NCI-H446 (cell line): ENCODE measurements at regions not wholly inside any gene's neighbourhood (a gene's known extent, or its start where the extent isn't known, plus 50 kb on each side); places are given as distances from the start of the nearest gene placed in this dataset.
A peak's percentile ranks its signal among the peaks of the same experiment; 100 is the strongest.

ENCODE experiments used
- DNase-seq, 2 experiments: peaks; one replicate each; lab custom pipeline; 2025; lab: John Stamatoyannopoulos, UW

DNA sequence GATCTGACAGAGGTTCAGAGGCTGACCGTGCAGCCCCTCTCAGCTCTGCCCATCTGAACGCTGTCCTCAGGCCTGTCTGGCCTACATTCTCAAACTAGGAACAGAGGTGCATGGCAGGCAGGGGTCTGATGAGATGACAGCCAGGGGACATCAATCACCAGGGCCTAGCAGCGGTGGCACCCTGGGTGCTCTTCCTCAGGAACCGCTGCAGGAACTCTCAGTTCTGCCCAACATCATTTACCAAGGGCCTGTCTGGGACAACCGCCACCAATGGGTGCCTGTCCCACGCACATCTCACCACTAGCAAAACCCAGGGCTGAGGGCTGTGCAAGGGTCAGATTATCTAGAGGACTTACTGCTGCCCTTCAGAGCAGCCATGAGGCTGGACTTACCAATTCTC, 245.7 kb downstream of the TOMM20 start:
- no peak for DNase-seq

DNA sequence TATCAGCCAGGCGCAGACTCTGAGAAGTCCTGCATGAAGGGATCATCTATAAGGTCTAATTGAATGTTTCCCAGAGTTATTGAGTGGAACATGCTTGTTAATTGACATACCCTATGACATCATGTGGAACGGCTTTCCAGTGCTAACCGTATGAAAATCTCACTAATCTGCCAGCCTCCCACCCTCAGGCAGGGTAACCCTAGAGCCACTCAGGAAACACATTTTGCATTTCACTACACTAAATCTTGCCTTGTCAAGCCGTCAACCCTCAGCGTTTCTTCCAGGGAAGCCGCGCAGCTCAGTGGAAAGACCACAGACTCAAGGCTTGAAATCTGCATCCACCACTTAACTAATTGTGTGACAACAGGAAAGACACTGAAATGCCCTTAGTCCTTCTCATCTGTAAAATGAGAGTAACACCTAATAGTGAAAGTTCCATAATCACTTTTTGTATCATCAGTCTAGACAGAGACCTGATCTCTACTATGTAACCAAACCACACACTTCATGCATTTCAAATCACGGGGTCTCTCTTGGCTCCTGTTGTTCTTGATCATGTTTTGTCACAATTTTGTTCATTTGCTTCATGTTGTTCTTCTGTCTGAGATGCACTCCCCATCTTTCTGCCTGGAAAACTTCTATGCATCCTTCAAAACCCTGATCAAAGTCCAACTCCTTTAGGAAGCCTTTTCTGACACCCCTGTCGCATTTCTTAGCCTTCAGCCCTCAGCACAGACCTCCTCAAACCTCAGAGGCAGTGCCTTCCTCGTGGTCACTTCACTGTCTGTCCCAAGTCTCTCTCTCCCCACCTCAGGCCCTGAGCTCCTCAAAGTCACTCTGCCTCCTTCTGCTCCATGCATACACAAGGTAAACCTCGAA, 246.5 kb downstream of the TOMM20 start:
- DNase-seq: no peak

DNA sequence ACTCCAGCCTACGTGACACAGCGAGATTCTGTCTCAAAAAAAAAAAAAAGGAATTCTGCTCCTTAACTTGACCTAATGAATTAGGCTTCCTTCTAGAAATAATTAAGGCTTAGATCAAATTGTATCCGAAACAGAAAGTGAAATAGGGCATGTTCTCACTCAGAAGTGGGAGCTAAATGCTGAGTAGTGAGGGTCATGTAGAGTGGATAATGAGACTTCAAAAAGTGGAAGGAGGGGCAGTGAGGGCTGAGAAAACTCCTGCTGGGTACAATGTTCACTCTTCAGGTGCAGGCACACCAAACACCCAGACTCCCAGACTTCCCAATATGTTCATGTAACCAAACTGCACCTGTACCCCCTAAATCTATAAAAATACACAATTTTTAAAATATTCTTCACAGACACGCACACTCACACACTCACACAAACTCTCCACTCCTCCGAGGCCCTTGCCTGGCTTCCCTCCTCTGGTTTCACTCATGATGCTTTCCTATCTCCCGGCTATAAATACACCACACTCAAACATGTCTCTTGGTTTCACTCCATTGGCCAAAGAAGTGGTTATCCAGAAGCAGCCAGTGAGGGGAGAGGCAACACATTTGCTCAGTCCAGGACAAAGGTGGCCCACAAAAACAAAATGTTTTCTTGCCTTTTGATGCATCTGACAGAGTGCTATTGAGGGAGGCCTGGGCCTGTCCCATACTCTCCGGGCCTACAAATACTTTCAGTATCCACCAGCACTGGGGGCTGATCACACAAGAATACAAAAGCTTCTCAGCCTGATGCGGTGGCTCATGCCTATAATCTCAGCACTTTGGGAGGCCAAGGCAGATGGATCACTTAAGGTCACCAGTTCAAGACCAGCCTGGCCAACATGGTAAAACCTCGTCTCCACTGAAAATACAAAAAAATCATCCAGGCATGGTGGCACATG, 249.2 kb downstream of the TOMM20 start:
- no peak for DNase-seq

- DNase-seq: no peak
These were observed 250.3 kb downstream of the TOMM20 start for GRCh38 chr1:234878288-234878687.

- no peak for DNase-seq
These were observed 250.9 kb downstream of the TOMM20 start for GRCh38 chr1:234877761-234878160.

DNA sequence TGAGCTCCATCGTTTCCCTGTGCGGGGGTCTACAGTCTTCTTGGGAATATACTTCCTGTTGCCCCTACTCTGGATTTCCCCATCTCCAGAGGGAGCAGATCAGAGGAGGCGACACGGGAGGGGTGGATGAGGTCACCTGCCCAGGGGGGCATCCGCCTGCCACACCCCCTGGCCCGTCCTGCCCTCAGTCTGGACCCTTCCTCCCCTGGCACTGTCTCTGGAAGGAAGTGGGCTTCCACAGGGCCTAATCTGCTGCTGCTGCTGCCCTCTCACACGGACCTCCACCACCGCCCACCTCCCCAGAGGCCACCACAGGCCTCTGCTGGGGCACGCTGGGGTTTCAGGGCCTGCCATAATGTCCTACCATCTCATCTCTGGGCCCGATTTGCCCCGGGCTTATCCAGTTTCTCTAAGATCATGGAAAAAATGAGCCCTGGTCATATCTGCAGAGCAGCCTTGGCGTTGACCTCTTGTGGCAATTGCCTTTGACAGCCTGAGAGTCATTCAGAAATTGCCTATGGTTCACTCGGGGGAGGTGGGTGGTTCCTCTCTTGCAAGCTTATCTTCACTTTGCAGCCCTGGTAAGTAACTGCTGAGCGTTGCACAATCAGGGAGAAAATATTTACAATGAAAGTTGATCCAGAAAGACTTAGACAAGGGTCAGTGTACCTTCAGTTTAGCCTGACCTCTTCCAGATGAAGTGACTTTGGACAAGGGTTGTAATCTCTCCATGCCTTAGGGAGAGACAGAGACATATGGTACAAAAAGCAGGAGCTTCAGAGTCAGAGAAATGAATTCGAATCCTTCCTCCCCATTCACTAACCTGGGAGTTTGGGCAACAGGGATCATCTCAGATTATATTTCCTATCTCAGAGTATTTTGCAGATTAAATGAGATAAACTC, 252.4 kb downstream of the TOMM20 start:
- no peak for DNase-seq

DNA sequence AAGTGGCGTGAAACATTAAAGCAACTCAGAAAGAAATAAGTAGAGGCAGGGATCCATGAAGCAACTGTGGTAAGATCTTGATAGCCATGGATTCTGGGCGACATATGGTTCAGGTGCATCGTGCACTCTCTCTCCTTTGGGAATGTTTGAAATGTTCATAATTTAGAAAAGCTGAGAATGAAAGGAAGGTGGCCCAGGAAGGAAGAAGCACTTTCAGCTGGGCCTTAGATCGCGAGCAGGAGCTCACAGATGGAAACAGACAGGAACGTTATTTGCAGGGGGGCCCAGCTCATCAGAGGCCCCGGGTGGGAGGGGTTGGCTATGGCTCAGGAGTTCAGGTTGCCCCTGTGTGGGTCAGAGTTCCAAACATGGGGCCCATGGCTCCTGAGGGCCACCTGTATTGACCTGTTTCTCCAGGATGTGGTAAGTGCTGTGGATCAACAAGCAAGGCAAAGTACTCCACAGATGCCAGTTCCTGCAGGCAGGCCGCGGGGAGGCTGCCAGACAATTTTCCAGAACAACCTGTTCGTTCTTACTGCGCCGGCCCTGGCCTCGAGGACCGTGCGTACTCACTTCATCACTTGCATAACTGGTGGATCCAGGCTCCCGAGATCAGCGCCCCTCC, 253.2 kb downstream of the TOMM20 start:
- no peak for DNase-seq

DNA sequence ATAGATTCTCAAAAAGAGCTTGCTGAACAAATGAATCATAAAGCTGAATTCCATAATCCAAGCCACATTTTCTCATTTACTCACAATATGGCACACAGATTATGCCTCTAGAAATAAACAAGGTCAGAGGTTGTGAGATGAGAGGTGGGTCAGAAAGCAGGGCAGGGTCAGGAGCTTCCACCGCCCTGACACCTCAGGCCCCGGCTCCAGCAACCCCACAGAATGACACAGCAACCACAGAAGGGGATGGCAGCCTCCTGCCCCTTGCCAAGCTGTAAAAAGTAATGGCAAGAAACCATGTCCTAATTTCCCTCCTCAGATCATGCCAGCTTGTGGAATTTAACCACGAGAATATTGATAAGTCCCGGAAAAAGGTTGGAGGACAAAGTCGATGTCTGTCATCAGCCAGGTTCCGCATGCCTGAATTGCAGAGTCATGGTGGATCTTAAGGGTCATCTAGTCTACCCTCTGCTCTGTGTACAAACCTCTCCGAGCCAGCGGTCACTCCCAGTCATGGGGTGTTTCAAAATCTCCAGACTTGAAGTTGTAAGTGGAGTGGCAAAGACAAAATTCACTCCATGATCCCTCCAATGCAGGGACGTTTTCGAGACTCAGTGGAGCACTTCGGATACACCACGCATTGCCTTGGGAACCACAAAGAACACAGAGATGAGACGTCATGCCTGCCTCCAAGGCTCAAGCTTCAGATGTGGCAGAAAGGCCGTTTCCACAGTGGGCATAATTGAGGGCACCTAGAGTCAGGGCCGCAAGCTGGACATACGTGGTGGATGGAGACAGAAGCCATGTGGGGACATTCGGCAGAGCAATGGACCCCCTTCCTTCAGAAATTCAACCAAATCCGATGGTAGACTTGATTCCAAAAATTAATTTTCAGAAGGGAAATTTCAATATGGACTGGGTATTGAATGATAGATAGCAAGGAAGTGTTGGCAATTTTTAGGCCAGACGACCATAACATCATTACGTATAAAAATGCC, 254.0 kb downstream of the TOMM20 start:
- DNase-seq: no peak

- DNase-seq: no peak
These were observed 256.8 kb downstream of the TOMM20 start for GRCh38 chr1:234871710-234872271.

DNA sequence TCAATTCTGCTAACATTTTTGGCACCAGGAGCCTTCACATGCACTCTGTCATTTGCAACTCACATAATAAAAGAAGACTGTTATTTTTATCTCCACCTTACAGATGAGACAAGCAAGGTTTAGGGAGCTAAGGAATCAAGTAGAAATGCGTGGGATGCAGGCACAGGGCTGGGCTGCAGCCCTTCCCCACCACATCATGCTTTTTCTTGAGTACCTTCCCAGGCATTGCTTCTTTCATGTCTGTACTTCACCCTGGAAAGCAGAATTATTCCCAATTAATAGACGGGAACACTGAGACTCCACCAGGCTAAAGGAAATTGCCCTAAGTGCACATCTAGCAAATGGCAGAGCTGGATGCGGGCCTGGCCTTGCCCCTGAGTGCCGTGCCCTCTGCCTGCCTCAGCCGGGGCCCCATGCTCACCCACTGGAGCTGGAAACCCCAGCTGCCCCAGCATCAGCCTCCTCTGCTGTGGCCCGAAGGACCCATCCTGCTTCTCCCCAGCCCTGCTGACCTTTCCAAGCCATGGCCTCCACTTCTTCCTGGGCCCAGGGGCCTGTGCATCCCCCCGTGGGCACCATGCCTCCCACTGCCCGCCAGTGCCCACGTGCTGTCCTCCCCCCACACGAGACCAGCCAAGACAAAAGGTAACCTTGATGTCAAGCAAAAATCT, 257.5 kb downstream of the TOMM20 start:
- DNase-seq: no peak

- DNase-seq: peak in 1 of 2 experiments; percentile 82
These were observed 258.3 kb downstream of the TOMM20 start for GRCh38 chr1:234870020-234870981.

GRCh38 chr1:234869182-234870019, 259.2 kb downstream of the TOMM20 start:
- no peak for DNase-seq

DNA sequence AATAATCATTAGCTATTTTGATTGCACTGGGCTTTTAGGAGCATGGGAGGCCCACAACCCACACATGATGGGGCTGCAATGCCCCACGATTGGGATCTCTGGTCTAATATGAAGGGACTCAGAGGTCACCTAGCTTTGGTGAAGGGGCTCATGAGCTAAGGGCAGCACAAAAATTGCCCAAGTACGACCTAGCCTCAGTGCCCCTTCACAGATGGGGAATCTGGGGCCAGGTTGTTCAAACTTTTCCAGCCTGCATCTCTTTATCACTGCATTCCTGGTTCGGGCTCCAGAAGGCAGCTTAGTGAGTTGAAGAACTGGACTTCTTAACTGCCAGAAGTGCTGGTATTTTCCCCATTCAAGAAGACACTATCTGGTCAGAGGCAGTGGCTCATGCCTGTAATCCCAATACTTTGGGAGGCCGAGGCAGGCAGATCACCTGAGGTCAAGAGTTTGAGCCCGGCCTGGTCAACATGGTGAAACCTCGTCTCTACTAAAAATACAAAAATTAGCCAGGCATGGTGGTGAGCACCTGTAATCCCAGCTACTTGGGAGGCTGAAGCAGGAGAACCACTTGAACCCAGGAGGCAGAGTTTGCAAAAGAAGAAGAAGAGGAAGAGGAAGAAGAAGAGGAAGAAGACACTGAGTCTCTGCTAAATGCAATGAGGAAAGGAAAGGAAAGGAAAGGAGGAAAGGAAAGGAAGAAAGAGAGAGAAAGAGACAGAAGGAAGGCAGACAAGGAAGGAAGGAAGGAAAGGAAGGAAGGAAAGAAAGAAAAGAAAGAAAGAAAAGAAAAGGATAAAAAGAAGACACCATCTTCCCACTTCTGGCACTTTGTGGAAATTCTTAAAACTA, 258.5 kb upstream of the IRF2BP2 start:
- no peak for DNase-seq

GRCh38 chr1:234866007-234866866, 256.3 kb upstream of the IRF2BP2 start:
- no peak for DNase-seq
